Esophagus muscularis mucosa (tissue), 3 donors: ENCODE measurements at regions not wholly inside any gene's neighbourhood (a gene's known extent, or its start where the extent isn't known, plus 50 kb on each side); places are given as distances from the start of the nearest gene placed in this dataset.

Source experiments
- POLR2AphosphoS5 ChIP-seq, 2 donors: sonication (generic); formaldehyde crosslinking; IDR thresholded peaks; one replicate each; pipeline ENCODE4 v1.6.1; 2017; ENCODE audit warnings: antibody characterized with exemption in 2 of 2
- TF ChIP-seq, protein P1 (sequence below), 3 experiments: fragments of 200-600 bp in 2 of 3; fragments of 450-650 bp in 1 of 3; sonication (generic) in 2 of 3; IDR thresholded peaks; one replicate each; pipeline ENCODE4 v1.5.1; 2017 to 2019; ENCODE audit warnings: antibody characterized with exemption in 3 of 3, mild to moderate bottlenecking in 2 of 3, moderate library complexity in 1 of 3

GRCh38 chr5:8865686-8866374 is 680.0 kb downstream of the SEMA5A start:
- TF ChIP-seq, protein P1, sequence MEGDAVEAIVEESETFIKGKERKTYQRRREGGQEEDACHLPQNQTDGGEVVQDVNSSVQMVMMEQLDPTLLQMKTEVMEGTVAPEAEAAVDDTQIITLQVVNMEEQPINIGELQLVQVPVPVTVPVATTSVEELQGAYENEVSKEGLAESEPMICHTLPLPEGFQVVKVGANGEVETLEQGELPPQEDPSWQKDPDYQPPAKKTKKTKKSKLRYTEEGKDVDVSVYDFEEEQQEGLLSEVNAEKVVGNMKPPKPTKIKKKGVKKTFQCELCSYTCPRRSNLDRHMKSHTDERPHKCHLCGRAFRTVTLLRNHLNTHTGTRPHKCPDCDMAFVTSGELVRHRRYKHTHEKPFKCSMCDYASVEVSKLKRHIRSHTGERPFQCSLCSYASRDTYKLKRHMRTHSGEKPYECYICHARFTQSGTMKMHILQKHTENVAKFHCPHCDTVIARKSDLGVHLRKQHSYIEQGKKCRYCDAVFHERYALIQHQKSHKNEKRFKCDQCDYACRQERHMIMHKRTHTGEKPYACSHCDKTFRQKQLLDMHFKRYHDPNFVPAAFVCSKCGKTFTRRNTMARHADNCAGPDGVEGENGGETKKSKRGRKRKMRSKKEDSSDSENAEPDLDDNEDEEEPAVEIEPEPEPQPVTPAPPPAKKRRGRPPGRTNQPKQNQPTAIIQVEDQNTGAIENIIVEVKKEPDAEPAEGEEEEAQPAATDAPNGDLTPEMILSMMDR (IDR thresholded peaks at IDR 0.05): no peak
- no peak for TF ChIP-seq POLR2AphosphoS5 (IDR thresholded peaks at IDR 0.05)
